HG02885 (cell line): ENCODE measurements at regions not wholly inside any gene's neighbourhood (a gene's known extent, or its start where the extent isn't known, plus 50 kb on each side); places are given as distances from the start of the nearest gene placed in this dataset.
A peak's percentile ranks its signal among the peaks of the same experiment; 100 is the strongest.

Experiments used
- ATAC-seq: cut with Tn5 transposase; IDR thresholded peaks from one replicate; pipeline ENCODE4 v1.9.1; 2021; ENCODE audit warnings: mild to moderate bottlenecking; ENCODE audit not compliant: unreplicated experiment, poor library complexity

DNA sequence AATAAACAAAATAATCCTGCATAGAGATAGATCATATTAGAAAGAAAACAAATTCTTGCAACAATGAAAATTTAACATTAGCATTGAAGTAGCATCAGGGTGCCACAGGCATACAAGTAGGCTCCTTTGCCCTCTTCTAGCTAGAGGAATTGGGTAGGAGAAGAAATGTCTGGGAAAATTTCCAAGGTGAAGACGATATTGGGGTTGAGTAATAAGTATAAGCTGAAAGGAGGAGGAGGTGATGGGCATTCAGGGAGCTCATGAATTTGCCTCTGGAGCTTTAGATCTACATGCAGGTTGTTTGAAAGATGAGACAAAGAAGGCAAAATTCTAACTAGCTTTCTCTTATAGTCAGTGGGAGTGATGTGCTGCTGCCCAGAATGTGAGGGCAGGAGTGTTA lies 504.9 kb downstream of the CCDC85A start:
- no peak for ATAC-seq

DNA sequence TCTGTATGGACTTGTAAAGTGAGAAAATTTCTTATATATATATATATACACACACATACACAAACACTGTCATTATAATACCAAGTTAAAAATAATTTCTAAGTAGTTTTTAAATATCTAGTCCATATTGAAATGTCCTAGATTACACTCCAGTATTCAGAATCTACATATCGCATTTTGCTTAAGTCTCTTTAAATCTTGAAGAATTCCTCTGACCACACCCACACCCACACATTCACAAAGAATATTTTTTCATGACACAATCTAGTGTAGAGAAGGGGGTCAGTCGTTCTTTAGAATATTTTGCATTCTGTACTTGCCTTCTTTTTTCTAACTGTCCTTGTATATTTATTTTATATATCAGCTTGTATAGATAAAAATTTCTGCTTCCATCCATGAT lies 509.7 kb downstream of the CCDC85A start:
- no peak for ATAC-seq

DNA sequence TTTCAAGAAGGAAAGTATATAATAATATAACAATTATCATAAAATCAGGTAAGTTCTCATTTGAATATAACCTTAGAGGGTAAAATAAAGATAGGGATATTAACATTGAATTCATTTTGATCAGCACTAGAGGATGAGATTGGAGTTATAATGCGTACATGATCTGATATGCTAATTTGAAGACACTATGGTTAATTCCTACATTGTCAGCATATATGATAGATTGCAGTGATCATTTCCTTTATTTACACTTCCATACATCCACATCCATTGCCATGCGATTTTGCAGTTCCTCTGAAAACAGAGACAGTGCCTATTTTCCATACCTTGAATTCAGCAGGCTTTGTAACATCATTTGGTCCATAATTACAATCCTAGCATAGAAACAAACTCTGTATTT lies 519.2 kb downstream of the CCDC85A start:
- ATAC-seq = no peak

DNA sequence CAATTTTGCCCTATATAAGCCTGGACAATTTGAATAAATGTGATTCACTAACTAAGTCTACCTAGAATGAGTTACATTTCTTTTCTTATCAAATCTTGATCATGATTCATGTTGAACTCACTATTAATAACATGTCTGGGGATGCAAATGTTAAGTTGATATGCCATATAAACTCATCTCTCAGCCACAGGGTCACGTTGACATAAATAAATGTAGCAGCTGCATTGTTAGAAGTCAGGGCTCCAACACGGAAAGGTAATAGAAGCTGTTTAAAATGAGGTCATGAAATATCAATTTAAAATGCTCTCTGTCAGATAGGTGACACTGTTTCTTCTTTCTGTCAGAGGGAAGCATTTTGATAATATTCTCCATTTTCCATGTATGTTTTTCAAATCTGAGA lies 521.9 kb downstream of the CCDC85A start:
- ATAC-seq = no peak

DNA sequence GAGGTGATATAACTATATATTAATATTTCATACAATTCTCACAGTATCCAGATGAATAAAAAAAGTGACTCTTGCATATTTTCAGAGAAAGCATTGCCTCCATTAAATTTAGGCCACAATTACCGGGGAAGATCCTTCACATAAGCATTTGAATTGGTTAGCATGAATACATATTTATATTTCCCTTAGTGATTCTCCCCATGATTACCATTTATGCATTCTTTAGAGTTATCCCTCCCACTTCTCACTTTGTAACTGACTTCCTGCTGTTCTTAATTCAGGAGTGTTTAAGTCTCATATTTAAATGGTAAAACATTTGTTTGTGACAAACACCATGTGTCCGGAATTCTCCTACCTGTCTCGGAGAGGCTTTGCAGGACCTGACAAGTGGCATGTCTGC lies 523.4 kb downstream of the CCDC85A start:
- ATAC-seq = no peak

DNA sequence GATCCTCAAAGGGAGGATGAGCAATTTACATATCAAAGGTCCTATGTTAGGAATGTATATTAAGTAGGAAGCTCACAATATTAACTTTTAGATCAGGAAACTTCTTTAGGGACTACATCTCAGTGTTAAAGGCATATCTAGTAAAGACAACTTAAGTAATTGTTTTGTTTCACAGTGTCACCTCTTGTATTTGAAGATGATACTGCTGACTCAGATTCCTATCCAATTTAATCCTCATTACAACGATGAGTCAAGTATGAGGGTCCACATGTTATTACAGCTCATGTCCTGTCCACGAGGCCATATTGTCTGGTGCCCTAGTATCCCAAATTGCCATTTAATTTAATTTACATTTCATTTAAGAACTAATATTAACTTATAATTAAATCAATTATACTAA lies 523.9 kb downstream of the CCDC85A start:
- no peak for ATAC-seq

DNA sequence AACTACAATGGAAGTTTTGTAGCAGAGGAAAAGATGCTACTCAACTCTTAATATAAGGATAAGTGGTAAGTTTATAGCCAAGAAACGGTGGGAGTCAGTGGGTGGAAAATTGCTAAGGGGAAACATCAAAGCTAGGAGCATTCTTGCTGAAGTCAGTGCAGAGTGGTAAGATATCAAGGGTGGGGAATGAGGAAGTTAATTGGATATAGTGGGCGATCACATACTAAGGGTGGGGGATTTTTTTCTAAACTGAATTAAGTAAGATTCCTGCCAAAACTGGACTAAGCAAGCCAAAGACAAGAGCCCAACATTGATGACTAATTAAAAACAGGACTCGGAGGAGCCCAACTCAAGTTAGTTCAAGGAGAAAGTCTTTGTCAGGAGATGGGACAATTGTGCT lies 525.4 kb downstream of the CCDC85A start:
- ATAC-seq = no peak

DNA sequence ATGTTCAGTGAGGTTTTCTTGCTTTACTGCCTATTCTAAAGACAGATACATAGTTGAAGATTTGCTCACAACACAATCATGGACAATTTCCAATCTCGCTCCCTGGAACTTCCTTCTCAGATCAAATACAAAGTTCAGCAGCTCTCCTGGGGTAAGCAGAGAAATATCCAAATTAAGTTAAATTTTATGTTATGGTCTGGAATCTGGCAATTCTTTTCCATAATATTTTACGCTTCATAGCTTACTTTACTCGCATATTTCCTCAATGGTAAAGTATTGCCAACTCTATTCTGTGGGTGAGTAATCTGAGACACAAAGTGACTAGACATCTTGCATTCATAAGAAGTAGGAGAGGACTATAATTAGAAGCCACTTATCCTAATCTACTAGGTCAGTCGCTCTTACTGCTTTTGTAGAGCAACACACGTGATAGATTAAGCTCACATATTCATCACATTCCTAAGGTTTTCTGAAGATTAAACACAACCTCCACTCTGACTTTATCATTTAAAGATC lies 529.4 kb downstream of the CCDC85A start:
- ATAC-seq = no peak

DNA sequence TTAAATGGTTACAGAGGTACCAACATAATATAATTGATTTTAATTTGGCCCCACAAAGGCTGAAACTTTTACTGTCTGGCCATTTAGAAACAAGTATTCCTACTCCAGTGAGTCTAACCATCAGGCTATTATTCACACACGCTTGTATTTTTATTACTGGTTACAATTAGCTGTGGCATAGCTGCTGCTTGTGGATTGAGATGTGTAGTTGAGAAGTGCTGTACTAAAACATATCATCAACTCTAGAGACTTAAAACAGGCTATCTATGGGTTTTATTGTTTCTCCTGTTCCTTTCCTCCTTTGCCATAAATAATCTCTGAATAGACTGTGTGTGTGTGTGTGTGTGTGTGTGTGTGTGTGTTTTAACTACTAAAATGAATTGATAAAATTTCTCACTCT lies 530.2 kb downstream of the CCDC85A start:
- ATAC-seq = no peak

DNA sequence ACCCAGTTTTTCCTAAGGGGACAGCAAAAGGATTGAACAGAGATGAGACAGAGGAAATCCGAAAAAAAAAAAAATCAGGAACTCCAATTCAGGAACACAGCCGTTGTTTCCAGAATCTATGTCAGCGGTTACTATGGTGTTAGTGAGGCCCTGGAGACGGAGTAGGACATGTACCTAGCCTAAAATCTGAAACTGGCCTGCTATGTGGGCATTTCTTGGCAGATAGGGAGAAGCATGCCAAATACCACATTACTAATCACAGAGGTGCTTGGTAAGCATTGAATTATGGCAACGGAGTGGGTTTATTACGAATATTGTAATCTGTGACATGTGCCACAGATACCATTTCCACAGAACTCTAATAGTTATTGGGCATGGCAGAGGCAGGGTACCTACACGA lies 530.6 kb downstream of the CCDC85A start:
- no peak for ATAC-seq

DNA sequence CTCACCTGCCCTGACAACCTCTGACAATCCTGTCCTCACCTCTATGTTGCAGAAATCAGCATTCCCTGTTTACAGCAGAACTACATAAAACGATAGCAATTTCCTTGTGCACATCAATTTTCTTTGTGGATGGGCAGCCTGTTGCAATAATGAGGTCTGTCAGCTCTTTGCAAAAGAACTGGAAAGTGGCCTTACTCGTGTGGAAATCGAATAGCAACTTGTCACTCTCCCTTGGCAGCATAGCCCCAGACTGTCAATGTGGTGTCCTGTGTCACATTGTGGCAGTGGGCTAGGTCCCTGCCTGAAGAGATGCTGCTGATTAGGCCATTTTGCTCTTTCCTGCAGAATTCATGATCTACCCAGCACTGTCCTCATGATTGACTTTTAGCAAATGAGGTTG lies 531.9 kb downstream of the CCDC85A start:
- ATAC-seq = no peak

DNA sequence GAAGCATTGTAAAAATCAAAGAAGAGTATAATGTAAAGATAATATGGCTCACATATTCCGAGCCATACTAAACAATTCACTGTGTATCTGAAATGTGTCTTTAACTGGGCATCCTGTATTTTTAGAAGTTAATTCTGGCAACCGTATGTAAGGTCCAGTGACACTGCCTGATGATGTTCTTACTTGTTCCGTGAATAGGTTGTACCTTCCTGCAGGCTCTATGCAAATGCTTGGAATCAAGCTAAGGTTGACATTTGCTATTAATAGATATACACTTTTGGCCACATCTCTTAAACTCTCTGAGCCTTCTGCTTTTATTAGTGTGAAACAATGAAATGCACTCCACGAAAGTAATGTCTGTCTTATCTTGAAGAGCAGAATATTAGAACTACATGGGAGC lies 534.6 kb downstream of the CCDC85A start:
- no peak for ATAC-seq

DNA sequence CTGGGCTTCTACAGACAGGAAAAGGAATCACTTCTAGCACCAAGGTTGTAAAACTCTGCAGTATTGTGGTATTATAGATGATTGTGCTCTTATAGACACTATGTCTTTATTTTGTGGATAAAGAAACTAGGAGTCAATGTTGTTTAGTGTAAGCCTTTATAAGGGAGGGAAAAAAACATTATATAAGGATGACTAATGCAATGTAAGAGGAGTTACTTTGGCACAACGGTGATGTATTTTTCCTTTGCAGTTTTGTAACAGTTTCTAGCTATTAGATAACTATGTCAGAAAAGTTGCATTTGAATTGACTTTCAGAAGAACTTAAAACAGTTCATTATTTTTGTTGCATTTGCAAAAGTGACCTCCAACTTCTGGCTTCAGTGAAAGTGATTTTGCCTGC lies 545.4 kb downstream of the CCDC85A start:
- no peak for ATAC-seq

DNA sequence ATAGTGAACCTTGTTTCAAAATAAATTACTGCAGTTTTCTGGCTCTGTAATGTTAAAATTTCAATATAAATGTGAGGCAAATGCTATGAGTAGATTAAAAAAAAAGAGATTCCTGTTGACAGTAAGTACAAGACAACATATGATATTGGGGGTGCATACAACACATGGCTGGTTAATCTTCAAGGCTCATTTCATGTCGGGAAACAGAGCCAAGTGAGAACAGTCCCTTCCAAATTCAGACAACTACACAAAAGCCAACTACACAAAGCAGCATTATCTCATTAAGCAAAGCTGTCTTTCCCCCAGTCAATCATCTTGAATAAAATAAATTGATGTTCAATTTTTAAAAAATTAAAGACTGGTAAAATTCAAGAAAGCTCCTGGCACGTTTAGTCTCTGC lies 549.2 kb downstream of the CCDC85A start:
- ATAC-seq = no peak

DNA sequence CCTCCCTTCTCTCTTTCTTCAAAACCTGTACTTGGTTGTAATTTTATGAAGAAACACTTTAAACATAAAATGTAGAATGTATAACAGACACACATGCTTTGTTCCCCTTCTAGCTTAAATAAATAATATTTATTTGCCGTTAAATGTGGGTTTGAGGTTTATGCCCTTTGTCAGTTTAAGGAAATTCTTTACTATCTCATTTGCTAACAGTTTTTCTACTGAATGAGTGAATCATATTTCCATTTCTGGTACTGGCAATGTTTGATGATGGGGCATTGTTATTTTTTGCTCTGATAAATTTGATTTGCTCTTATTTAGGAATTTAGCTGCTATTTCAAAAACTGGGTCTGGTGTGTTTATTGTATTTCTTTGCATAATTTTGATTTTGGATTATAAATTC lies 555.6 kb downstream of the CCDC85A start:
- ATAC-seq = no peak

DNA sequence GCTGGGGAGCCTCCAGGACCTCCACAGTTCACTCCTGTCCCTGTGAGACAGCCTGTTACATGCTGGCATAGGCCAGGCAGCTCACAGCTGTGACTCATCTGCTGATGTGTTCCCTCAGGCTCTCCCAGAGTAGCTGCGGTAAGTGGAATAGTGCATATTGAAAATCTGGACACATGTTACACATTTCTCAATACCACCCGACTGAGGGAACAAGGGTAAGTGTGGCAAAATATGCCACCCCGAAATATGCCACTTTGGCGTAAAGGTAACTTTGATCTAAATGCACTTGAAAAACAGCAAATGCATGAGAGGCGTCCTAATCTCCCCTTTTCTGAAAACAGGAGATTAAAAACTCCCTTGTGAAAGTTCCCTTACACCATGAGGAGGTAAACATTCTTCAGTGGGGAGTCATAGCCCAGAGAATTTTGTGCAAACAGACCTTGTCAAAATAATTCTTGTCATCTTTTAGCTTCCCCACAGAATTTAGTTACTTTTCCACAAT lies 557.9 kb downstream of the CCDC85A start:
- no peak for ATAC-seq

DNA sequence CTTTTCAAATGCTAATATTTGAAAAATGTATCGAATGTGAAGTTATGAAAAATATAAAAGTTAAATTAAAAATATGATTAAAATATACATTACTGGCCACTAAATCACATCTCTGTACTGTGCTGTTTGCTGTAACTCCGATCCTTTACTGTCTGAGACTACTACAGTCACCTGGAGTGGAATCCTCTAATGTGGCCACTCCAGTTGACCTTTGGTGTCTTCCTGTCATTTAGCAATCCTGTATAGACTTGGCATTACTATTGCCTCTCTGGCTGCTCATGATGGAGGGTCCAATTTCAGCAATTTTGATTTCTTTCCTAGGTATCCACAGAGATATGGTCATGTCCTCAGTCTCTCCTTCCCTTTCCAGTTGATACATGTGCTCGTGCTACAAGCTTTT lies 560.0 kb downstream of the CCDC85A start:
- ATAC-seq = no peak

DNA sequence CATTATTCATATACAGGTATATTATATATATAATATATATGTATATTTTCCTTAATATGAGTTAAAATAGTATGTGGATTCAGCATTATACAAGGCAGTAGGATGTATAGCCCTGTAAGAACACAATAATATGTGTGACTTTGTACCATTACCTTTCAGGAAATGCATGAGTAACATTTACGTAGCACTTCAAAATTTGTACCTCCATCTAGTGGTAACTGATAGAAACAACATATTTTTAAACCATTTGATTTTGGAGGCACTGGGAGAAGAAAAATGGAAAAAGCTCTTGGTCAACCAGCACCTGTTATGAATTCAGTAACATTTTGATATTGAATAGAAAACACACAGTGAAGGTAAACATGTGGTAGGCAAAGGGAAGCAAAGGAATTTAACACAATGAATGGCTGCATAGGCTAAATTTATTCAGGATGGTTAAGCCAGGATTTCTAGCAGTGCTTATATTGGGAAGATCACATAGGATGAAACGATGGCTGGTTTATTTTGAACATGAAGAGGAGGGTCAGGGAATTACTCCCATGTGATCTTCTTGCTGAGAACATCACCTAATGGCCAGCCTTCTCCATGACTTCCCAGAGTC lies 565.5 kb downstream of the CCDC85A start:
- ATAC-seq = peak; percentile 72

DNA sequence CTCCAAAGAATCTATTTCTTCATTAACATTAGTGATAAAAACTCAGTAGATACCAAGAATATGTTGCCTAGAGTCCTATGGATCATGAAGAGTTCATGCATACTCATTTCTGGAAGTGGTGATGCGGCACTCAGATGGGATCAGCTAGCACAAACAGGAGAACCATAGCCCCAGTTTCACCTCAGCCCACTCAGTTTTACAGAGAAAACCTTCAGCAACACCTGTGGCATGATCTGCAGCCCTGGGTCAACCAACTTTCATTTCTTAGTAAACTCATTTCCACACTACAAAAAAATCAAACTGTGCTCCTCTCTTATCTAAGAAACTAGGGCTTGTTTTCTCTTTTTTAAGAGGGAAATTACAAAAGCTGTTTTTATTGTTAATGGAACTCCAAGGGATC lies 569.4 kb downstream of the CCDC85A start:
- no peak for ATAC-seq

DNA sequence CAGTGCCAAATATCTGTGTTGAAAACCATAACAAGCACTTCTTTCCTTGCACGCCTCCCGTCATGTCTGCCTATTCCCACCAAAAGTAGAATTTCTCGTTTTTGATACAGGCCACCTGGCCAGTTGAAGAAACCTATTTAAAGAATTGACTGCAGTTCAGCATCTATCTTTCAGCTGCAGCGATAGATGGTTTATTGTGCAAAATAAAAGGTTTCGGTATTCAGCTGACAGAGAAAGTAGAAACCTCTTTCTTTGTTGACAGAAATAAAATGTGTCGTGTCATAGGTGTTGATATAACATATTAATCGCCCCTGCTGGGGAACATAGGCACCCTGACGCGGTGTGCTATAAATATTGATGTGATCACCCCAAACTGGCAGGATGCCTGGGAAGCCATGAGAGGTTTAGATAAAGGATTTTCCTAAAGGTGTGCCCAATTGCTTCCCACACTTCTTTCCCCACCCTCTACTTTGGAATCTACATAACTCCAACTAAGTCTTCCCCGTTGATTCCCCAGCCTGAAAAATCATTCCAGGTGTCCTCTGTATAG lies 570.4 kb downstream of the CCDC85A start:
- no peak for ATAC-seq

DNA sequence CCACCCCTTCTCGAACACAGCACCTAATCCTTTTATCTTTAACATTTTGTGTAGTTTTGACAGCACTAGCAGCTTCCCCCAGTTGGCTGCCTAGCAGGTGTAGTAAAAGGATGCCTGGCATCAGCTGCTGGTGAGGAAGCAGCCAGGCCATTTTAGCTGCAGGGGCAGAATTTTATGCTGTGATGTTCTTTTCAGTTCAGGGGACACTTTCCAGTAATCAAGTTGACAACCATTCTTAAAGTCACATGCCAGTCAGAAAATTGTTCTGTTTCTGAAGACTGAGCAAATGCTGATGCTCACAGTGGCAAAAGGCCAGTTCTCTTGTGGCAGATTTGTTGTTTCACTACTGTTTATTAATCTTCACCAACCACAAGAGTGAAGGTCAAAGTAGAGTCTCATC lies 570.8 kb downstream of the CCDC85A start:
- no peak for ATAC-seq

DNA sequence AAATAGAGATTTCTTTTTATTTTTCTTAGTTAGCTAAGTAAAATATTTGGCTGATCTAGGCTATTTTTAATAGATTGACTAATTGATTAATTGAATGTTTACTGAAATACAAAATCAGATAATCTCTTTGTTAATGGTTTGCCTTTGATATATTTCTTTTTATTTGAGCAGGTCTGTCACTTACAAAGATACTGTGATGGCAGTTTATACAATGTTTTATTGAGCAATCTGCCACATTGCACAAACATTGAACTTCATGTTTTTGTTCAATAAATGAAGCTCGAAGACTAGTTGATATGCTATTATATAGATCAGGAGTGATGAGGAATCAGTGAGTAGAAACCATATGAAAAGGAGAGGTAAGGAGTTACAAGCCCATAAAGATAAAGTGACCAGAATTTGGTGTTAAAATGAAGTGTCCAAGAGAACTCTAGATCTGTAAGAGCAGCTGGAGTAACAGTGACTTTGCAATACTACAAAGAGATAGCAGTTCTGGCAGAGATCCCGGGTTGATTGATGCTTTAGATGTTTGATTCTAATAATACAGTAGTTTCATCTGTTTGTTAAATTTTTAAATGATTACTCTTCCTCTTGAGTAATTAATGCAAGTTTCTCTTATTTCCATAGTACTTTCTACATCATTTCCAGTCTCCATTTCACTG lies 574.2 kb downstream of the CCDC85A start:
- no peak for ATAC-seq
